ENCODE measurements at regions not wholly inside any gene's neighbourhood (a gene's known extent, or its start where the extent isn't known, plus 50 kb on each side); places are given as distances from the start of the nearest gene placed in this dataset.

GRCh38 chr17:70584255-70584654 lies 414.9 kb downstream of the KCNJ2 start:
- TF ChIP-seq CTCF (conservative IDR thresholded peaks at IDR 0.05; ENCODE audit: low read depth, low read length) (no peak), MAZ (IDR thresholded peaks at IDR 0.05; ENCODE audit: borderline replicate concordance, low read depth, low read length) (no peak), POLR2A (IDR thresholded peaks at IDR 0.05; ENCODE audit: low read depth, low read length) (no peak), MXI1 (IDR thresholded peaks at IDR 0.05; ENCODE audit: borderline replicate concordance, low read depth, low read length) (no peak), RFX5 (IDR thresholded peaks at IDR 0.05; ENCODE audit: low read depth, low read length) (no peak), FOS (IDR thresholded peaks at IDR 0.05; ENCODE audit: low read depth, low read length) (no peak), CEBPB (IDR thresholded peaks at IDR 0.05; ENCODE audit: low read depth, low read length) (no peak)

Data from IMR-90 (cell line).